IPS DF 6.9 (cell line): ENCODE measurements at regions not wholly inside any gene's neighbourhood (a gene's known extent, or its start where the extent isn't known, plus 50 kb on each side); places are given as distances from the start of the nearest gene placed in this dataset.

Source experiments
- DNase-seq: peaks from one replicate; pipeline ENCODE4 v3.0.0-alpha.2; 2013; ENCODE audit warnings: low read depth, low spot score
- H3K27ac ChIP-seq: one replicate; pipeline ENCODE4 v1.5.1; 2013; ENCODE audit warnings: low read length, control low read depth
- H3K27me3 ChIP-seq: 2 replicates; pipeline ENCODE4 v1.6.1; 2013; ENCODE audit warnings: mild to moderate bottlenecking, low read length; ENCODE audit not compliant: control insufficient read depth, insufficient read depth
- H3K36me3 ChIP-seq: 2 replicates; pipeline ENCODE4 v1.6.1; 2013; ENCODE audit warnings: low read length; ENCODE audit not compliant: control insufficient read depth, insufficient read depth
- H3K4me1 ChIP-seq: 2 replicates; pipeline ENCODE4 v1.6.1; 2013; ENCODE audit warnings: low read length; ENCODE audit not compliant: control insufficient read depth, insufficient read depth
- H3K4me3 ChIP-seq: 2 replicates; pipeline ENCODE4 v1.5.1; 2013; ENCODE audit warnings: mild to moderate bottlenecking, low read length
- H3K9me3 ChIP-seq: 2 replicates; pipeline ENCODE4 v1.6.1; 2013; ENCODE audit warnings: low read length, inconsistent platforms; ENCODE audit not compliant: control insufficient read depth, insufficient read depth
- WGBS: extraction: QIAGEN DNeasy Blood & Tissue Kit; methylation state at CpG from one replicate; pipeline ENCODE4 v1.1.7; 2013; ENCODE audit warnings: mixed read lengths, missing lambda C conversion rate; ENCODE audit not compliant: insufficient read length, insufficient coverage; 5-methylcytosine and 5-hydroxymethylcytosine counted together

- Histone ChIP-seq H3K4me3 (no peak overlapping the region), H3K27ac (no peak overlapping the region), H3K4me1 (no peaks in the 10 kb centered on the region), H3K27me3 (no peaks in the 10 kb centered on the region), H3K36me3 (no peaks in the 10 kb centered on the region), H3K9me3 (no peaks in the 10 kb centered on the region)
- no CpG with 5 or more reads among the region's 11 CpGs for WGBS
- no peak for DNase-seq
These were observed 455.2 kb downstream of the AJAP1 start for GRCh38 chr1:5109633-5110032.

- no peak for DNase-seq
- Histone ChIP-seq H3K27me3 (no peaks in the 10 kb centered on the region), H3K27ac (no peak overlapping the region), H3K4me1 (no peaks in the 10 kb centered on the region), H3K36me3 (no peaks in the 10 kb centered on the region), H3K9me3 (no peaks in the 10 kb centered on the region), H3K4me3 (no peak overlapping the region)
- WGBS = no CpG with 5 or more reads among the region's 5 CpGs
These were observed 454.3 kb downstream of the AJAP1 start for GRCh38 chr1:5108740-5109139.

GRCh38 chr1:5105744-5106143, 451.3 kb downstream of the AJAP1 start:
- Histone ChIP-seq H3K4me1 (no peaks in the 10 kb centered on the region), H3K27ac (no peak overlapping the region), H3K9me3 (no peaks in the 10 kb centered on the region), H3K4me3 (no peak overlapping the region), H3K27me3 (no peaks in the 10 kb centered on the region), H3K36me3 (no peaks in the 10 kb centered on the region)
- no CpG with 5 or more reads among the region's 2 CpGs for WGBS
- no peak for DNase-seq

GRCh38 chr1:5099558-5099957, 445.1 kb downstream of the AJAP1 start:
- Histone ChIP-seq H3K4me3 (no peak overlapping the region), H3K27ac (no peak overlapping the region), H3K4me1 (no peaks in the 10 kb centered on the region), H3K9me3 (0 out of 2 replicates have a peak, but pooled peaks cover 1% of the 10 kb centered on the region), H3K27me3 (no peaks in the 10 kb centered on the region), H3K36me3 (no peaks in the 10 kb centered on the region)
- no peak for DNase-seq
- WGBS = no CpG with 5 or more reads among the region's 2 CpGs

GRCh38 chr1:5098981-5099385, 444.6 kb downstream of the AJAP1 start:
- WGBS = no CpG with 5 or more reads among the region's 5 CpGs
- Histone ChIP-seq H3K4me3 (no peak overlapping the region), H3K36me3 (no peaks in the 10 kb centered on the region), H3K9me3 (0 out of 2 replicates have a peak, but pooled peaks cover 1% of the 10 kb centered on the region), H3K27me3 (no peaks in the 10 kb centered on the region), H3K4me1 (no peaks in the 10 kb centered on the region), H3K27ac (no peak overlapping the region)
- no peak for DNase-seq

- Histone ChIP-seq H3K36me3 (no peaks in the 10 kb centered on the region), H3K27me3 (no peaks in the 10 kb centered on the region), H3K4me1 (no peaks in the 10 kb centered on the region), H3K27ac (no peak overlapping the region), H3K4me3 (no peak overlapping the region), H3K9me3 (0 out of 2 replicates have a peak, but pooled peaks cover 1% of the 10 kb centered on the region)
- WGBS = no CpG with 5 or more reads among the region's 1 CpG
- DNase-seq = no peak
These were observed 438.6 kb downstream of the AJAP1 start for GRCh38 chr1:5093042-5093441.

- WGBS = no CpG with 5 or more reads among the region's 4 CpGs
- Histone ChIP-seq H3K4me1 (no peaks in the 10 kb centered on the region), H3K27ac (no peak overlapping the region), H3K4me3 (no peak overlapping the region), H3K27me3 (no peaks in the 10 kb centered on the region), H3K36me3 (no peaks in the 10 kb centered on the region), H3K9me3 (no peaks in the 10 kb centered on the region)
- no peak for DNase-seq
These were observed 430.3 kb downstream of the AJAP1 start for GRCh38 chr1:5084676-5085075.

GRCh38 chr1:5067246-5067645, 412.8 kb downstream of the AJAP1 start:
- H3K27me3 ChIP-seq = no peaks in the 10 kb centered on the region
- no CpG with 5 or more reads among the region's 1 CpG for WGBS
- no peaks in the 10 kb centered on the region for H3K36me3 ChIP-seq
- no peaks in the 10 kb centered on the region for H3K4me1 ChIP-seq
- no peak for DNase-seq
- no peak overlapping the region for H3K4me3 ChIP-seq
- no peaks in the 10 kb centered on the region; the same call in 1 of the 2 replicates for H3K9me3 ChIP-seq
- H3K27ac ChIP-seq = no peak overlapping the region

- no peaks in the 10 kb centered on the region for H3K9me3 ChIP-seq
- WGBS = no CpG with 5 or more reads among the region's 3 CpGs
- H3K36me3 ChIP-seq = no peaks in the 10 kb centered on the region
- no peaks in the 10 kb centered on the region for H3K4me1 ChIP-seq
- no peak for DNase-seq
- H3K4me3 ChIP-seq = no peak overlapping the region
- H3K27ac ChIP-seq = no peak overlapping the region
- no peaks in the 10 kb centered on the region for H3K27me3 ChIP-seq
These were observed 399.3 kb downstream of the AJAP1 start for GRCh38 chr1:5053744-5054143.

- no peaks in the 10 kb centered on the region for H3K4me1 ChIP-seq
- no peak overlapping the region for H3K27ac ChIP-seq
- H3K4me3 ChIP-seq = no peak overlapping the region
- no CpG with 5 or more reads among the region's 2 CpGs for whole genome bisulfite sequencing
- no peaks in the 10 kb centered on the region for H3K36me3 ChIP-seq
- no peaks in the 10 kb centered on the region for H3K27me3 ChIP-seq
- no peak for DNase-seq
- H3K9me3 ChIP-seq = peaks cover 2% of the 10 kb centered on the region
These were observed 374.7 kb downstream of the AJAP1 start for GRCh38 chr1:5029136-5029535.

- Histone ChIP-seq H3K4me3 (no peak overlapping the region), H3K27me3 (no peaks in the 10 kb centered on the region), H3K27ac (no peak overlapping the region), H3K9me3 (peaks cover 5% of the 10 kb centered on the region), H3K4me1 (no peaks in the 10 kb centered on the region), H3K36me3 (no peaks in the 10 kb centered on the region)
- no peak for DNase-seq
- no CpG with 5 or more reads among the region's 3 CpGs for WGBS
These were observed 357.8 kb downstream of the AJAP1 start for GRCh38 chr1:5012249-5012648.
